NCI-H345 (cell line): ENCODE measurements at regions not wholly inside any gene's neighbourhood (a gene's known extent, or its start where the extent isn't known, plus 50 kb on each side); places are given as distances from the start of the nearest gene placed in this dataset.

Source experiments
- DNase-seq: peaks from one replicate; lab custom pipeline; 2025; lab: John Stamatoyannopoulos, UW

DNA sequence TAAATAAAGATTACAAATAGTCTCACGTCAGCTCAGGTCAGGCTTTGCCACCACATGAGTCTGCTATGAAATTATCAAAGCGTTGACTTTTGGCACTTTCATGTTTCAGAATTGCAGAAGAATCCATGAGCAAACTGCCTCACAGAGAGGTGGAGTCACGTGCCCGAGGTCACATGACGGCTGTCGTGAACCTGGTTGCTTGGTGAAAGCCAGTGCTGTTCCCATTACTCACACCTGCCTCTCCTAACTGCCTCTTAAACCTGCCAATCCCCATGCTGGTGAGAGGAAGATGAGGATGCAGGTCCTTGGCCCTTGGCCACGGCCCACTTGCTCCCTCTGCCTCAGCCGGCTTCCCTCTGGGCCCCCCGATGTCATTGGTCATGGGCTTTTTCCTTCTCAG lies 272.7 kb downstream of the BCL11B start:
- no peak for DNase-seq

DNA sequence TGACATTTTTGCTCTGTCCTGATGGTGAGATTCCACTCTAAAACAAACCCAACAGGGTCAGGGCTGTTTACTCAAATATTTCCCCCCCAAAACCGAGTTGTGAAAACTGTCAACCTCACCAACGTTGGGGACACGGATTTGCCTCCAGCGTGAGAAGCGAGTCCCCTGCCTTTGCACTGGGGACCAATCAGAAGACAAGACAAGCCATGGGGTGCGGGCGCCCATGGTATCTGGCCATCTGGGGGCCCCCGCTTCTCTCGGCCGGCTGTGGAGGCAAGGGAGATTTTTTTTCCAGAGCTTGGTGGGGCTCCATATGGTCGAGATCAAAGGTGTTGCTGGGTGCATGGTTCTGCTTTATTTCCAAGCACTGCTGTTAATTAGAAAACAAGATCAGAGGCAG lies 272.1 kb downstream of the BCL11B start:
- DNase-seq = no peak

DNA sequence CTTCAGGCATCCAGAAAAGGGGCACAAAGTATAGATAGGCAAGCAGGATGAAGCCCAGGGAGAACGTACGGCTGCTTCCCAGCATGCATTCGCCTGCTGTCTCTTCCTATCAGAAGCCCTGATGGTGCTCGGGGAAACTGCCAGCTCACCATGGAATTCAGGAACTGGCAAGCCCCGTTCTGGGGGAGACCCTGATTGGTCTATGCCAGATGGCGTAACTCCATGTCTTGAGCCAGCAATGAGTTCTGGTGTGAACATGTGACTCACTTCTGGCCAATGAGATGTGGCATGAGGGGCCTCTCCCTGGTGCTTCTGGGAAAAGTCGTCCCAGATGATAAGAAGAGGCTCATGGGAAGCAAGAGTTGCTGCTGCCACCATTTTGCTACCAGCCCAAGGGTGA lies 270.8 kb downstream of the BCL11B start:
- DNase-seq = no peak

DNA sequence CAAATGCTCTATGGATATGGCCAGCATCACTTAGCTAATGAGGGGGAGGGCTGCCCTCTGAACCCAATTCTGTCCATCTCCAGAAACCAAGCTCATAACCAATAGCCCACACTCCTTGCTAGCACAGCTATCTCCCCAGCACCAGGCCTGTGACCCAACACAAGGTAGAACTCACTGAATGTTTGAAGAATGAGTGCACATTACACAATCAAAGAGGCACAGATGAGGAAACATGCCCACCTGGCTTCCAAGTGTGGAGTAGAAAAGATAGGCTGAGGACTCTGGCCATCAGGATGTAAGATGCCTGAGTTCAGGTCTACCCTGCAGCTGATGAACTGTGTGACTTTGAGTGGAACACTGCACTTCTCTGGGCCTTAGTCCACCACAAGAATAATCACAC lies 268.4 kb downstream of the BCL11B start:
- DNase-seq = no peak

DNA sequence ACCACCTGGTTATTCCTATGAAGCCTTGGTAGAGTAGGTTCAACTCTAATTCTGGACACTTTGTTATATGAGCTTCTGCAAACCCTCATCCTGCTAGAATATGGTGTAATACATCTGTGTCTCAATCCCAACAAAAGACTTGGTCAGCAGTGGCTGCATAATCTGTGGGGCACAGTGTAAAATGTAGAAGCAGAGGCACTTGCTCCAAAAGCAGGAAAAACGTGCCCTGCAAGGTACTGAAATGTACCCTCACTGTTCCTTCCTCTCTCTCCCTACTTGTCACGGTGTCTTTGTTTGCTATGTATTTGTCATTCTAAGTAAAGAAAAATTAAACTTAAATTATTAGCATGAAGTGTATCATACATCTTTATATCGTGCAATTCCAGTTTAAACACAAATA lies 267.9 kb downstream of the BCL11B start:
- no peak for DNase-seq

DNA sequence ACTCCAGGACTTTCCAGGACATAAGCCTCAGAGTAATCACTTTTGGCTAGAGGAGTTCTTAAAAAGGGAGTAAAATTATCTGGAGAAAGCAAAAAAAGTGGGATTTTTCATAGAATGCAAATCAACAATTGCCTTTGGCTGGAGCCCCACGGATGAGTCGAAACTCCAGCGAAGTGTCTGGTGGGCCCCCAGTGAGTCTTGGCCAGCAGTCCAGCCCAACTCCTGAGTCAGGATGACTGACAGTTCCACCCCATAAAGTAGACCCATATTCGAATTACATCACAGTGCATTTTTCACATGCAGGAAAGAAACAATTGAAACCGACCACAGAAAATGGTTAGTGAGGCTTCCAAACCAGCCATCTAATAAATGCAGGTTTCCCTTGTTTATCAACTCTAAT lies 265.7 kb downstream of the BCL11B start:
- no peak for DNase-seq

DNA sequence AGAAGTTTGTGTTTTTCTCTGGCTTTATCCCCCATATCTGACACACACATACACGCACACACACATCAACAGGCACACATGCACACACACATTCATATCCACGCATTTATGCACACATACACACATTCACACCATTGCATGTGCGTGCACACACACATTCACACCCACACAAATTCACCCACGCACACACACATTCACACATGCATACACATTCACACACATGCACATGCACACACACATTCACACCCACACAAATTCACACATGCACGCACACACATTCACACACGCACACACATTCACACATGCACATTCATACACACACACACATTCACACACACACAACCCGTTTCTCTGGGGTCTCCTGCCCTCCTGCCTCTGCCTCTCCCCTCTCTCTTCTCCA lies 264.2 kb downstream of the BCL11B start:
- no peak for DNase-seq

DNA sequence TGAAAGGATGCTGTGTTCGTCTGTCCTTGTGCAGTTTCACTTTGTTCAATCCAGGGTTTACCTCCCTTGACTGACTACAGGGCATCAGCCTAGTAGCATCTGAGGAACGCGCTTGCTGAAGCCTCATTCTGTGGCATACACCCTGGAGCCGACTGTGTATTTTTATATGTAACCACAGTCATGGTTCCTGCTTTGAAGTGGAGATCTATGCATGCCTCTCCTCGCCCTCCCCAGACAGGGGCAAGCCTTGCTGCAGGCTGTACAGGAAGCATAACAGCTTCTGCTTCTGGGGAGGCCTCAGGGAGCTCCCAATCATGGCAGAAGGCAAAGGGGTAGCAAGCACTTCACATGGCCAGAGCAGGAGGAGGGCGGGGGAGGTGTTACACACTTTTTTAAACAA lies 262.1 kb downstream of the BCL11B start:
- no peak for DNase-seq

DNA sequence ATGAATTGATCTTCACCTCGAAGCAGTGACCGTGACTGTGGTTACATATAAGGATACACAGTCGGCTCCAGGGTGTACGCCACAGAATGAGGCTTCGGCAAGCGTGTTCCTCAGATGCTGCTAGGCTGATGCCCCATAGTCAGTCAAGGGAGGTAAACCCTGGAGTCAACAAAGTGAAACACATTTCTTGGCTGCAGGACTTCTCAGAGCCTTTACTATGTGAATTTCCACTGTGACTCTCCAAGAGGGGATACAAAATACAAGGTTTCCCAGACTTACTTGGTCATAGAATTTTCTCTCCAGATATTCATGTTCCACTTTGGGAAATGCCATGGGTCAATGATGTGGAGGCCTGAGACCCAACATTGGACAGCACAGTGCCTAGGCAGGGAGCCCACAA lies 260.6 kb downstream of the BCL11B start:
- DNase-seq = no peak

DNA sequence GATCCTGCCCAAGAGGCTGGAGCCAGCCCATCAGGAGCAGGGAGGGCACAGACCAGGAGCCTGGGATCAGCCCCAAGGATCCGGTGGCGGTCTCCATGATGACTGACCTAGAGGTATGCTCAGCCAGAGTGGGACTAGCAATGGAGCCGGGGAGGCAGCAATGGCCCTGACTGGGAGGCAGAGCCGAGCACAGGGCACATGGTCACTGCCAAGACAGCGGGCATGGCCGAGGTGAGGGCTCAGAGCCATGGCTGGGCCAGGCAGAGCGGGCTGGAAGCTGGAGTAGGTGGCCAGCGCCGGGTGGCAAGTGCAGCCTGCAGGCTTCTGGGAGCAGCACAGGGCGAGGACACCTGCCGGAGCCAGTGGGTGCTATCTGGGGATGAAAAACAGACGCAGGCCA lies 259.3 kb downstream of the BCL11B start:
- DNase-seq = no peak

DNA sequence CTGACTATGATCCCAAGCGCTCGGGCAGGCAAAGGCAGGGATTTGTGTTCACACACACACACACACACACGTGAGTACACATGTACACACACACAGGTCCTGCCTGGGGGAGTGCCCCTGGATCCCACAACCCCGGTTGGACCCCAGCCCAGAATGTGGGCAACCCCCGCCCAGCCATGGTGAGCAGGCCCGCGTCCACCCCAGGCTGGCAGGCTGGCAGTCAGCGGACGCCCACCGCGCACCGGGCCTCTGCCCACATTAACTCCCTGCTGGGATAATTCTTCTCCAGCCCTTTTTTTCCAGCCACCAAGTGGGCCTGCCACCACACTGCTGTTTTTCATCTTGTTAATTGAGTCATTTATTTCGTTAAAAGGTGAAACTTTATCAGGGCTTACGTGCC lies 256.2 kb downstream of the BCL11B start:
- DNase-seq = no peak

DNA sequence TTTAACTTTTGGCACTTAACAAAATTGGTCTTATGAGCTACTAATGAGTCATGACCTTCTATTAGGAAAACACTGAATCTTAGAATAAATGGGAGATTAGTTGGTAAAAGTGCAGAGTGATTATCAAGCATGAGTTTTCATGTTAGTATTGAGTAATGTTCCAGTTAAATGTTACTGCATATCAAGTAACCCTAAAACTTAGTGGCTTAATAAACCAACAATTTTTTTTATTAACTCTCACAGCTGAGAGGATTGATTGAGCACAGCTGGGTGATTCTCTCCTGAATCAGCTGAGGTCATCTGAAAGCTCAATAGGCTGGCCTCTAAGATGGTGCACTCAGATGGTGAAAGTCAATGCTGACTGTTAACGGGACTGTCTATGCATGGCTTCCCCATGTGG lies 248.6 kb downstream of the BCL11B start:
- DNase-seq = no peak

DNA sequence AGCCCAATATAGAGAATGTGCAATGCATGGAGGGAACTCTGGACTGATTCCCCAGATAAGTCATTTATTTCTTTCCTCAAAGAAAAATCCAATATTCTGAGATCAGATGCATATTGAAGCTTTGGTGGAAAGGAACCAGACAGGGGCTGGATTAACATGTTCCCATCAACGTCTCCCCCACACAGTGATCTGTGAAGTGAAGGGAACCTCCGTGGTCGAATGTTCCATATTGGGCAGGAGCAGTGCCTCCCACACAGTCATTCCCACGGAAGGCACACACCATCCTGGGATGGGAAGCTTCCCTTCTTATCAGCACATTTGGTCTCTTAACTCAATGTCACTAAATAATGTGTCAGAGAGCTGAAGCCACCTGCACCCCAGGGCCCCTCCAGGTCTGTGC lies 247.1 kb downstream of the BCL11B start:
- DNase-seq = no peak

DNA sequence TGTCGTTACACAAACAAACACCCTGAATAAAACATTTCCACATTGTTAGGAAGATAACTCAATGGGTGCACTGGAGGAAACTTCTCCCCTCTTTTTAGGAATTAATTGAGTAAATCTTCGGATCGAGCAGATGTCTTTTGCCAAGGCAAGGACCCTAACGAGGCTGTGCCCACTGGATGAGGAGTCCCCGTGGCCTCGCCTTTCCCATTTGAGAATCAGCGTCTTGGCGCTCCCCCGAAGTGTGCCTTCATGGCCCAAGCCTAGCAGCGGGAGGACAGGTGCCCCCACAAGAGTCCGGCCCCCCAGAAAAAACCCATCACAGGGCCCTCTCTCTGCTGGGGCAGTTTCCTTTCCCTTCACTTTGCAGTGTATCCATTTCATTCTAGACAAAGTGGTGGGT lies 246.6 kb downstream of the BCL11B start:
- DNase-seq = no peak

DNA sequence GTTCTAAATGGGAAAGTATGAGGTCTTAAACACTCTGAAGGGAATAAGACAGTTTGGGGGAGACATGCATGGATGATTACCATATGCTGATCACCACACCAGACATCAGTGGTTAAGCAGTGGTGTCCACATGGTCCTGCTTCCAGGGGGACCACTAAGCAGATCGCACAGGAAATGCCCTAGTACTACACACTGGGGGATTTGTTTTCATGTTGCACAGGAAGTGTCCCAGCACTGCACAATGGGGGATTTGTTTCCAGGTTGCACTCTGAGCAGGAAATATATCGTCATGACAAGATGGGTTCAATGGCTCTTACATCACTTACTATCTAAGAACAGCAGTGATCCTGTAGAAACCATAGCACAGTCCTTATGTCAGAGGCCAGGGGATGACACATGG lies 245.5 kb downstream of the BCL11B start:
- DNase-seq = no peak

DNA sequence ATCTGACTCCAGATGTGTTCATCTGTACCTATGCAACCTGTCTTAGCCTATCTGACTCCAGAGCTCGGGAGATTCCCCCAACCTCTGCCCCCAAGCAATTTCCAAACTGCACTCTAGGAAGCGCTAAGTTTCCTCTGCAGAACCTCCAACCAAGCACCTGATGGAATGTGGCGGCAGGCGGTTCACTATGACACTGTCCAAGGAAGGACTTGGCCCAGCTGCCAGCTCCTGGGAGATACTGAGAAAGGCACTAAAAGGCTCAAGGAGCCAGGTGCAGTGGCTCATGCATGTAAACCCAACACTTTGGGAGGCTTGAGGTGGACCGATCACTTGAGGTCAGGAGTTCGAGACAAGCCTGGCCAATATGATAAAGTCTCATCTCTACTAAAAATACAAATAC lies 244.0 kb downstream of the BCL11B start:
- DNase-seq = no peak

DNA sequence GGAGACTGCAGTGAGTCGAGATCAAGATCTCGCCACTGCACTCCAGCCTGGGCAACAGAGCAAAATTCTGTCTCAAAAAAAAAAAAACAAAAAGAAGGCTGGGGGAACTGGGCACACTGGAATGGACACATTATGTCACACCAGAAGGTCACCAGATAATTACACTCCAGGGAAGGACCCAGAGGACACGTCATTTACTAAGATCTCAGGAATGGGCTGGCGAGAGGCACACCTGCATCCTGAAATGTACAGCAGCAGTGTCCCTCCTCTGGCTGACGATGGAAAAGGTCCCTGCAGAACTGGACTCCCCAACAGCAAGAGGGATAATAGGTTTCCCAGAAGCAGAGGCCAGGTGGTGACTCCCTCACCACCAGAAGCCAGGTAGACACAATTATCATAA lies 243.5 kb downstream of the BCL11B start:
- DNase-seq = no peak

DNA sequence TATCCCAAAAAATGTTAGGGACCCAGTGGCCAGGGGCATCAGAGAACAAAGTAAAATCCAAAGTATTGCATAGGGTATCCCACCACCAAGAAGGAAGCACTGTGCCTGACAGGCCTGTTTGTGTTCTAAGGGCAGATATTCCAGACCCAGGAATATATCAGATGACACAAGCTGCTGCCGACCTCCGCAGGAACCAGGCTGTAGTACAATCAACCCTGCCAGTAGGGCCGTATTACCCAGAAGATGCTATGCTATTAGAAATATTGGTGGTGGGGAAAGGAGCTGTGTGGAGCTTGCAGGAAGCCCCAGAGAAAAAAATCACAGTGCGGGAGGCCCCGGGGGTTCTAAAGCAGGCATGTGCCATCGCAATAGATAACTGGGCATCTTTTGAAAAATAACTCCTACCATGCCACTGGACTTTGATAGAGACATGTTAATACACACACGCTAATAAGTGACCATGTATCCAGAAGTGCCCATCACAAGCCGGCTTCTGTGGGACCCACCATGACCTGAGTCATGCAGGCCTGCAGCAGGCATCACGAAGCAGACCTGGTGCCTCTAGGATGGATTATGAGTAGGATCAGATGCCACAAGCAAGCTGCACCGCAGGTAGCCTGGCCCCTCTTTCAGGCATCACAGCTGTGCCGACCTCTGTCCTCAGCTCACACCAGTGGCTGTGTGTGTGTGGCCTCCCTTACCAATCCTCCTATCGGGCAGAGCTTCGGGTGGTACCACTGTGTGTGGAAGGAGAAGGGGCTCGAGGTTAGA lies 242.7 kb downstream of the BCL11B start:
- no peak for DNase-seq

DNA sequence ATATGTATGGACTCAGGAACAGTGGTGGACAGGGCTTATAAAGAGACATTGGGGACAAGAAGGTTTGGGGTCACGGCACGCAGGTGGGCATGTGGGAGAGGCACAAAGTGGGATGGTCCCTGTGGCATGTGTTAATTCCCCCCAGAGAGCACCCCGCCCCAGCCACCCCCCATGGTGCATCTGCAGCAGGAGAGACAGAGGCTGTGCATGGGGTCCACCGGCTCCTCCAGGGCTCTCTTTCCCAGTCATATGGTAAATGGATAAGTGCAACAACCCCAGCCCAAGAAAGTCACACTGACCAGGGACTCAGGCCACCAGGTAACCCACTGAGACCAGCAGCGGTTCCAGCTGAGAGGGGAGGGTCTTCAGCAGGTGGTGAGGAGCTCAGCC lies 242.1 kb downstream of the BCL11B start:
- no peak for DNase-seq

DNA sequence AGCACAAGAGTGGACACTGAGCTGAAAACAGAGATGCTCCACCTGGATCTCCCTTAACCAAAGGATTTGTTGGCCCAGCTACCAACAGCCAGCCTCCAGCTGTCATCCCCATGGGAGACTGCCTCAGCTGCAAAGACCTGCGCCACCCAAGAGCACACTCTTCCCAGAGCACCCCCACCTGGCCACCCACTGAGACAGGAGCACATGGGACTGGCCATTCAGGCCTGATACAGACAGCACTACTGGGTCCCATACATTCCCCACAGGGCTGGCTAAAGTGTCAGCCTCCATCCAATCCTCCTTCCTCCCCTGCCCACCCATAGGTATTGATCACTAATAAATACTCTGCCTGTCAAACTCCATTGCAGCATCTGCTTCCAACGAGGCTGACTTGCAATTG lies 241.5 kb downstream of the BCL11B start:
- DNase-seq = no peak

DNA sequence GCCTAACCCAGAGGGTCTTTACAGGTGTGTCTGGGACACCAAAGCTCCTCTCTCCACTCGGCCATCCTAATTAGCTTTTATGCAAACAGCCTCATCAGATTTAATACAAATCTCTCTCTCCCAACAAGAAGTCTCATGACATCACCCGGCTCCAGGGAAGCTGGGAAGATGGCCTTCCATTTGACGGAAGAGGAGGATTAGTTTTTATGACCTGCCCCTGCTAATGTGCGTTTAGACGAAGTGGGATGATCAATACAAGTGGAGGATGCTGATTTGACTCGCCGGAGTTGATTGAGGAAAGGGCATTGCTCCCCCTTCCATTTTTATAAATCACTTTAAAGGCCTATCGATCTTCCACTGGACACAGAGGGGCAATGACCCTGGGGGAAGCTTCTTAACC lies 239.2 kb downstream of the BCL11B start:
- DNase-seq = no peak

DNA sequence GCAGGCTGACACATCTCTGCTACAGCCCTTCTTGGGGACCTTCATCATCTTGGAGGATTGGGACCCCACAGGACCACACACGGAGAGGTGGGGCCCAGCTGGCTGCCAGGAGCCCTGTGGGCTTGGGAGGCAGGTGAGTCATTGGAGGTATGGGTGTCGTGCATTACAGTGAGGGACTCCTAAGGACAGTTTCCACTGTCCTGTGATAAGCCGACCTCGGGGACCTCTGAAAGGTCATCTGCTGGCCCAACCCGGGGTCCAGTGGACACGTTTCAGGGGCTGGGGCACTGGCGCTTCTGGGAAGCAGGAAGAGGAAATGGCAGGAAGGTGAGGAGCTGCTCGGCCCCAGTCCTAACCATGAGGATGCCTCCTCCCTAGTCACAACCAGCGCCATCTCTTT lies 238.0 kb downstream of the BCL11B start:
- no peak for DNase-seq

DNA sequence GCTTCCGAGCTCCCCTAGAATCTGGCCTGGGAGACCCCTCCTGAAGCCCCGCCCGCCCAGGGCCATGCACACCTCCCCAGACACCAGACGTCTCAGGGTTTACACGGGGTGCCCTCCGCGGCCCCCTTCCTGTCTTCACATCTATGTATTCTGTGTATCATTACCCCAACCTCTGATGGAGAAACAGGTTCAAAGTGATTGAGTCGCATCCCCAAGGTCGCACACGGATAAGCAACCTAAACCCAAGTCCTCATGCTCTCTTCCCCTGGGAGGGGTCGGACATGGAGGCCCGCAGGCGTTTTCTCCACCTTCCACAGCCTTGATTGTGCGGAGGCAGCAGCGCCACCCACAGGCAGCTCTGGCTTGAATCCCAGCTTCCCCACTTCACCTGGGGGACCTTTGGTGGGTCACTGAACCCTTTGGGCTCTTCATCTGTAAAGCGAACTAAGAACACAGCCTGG lies 237.3 kb downstream of the BCL11B start:
- no peak for DNase-seq

DNA sequence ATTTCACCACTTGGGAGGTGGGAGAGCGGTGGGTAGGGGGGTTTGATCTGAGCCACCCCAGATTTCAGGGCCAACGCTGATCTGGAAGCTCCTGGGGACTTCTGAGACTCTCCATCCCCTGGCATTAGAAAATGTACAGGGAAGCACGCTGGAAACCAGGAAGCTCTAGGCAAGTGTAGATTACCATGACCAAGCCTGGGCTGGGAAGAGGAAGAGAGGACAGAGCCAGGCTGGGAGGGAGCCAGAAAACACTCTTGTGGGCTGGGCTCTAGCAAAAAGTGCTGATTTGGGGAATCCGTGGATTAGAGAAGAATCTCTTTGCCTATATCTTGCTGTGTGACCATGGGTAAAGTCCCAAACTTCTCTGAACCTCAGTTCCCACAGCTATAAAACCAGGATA lies 236.7 kb downstream of the BCL11B start:
- no peak for DNase-seq
